Glutamatergic neuron (in vitro differentiated cells): ENCODE measurements at regions not wholly inside any gene's neighbourhood (a gene's known extent, or its start where the extent isn't known, plus 50 kb on each side); places are given as distances from the start of the nearest gene placed in this dataset.

ENCODE experiments used
- DNase-seq: peaks from one replicate; pipeline ENCODE4 v3.0.0; 2022
- H3K27ac Mint-ChIP-seq: one replicate; pipeline ENCODE4 v1.8.0; 2020; ENCODE audit warnings: mild to moderate bottlenecking, mixed read lengths, inconsistent platforms; ENCODE audit not compliant: unreplicated experiment
- H3K27me3 Mint-ChIP-seq: one replicate; pipeline ENCODE4 v1.8.0; 2020; ENCODE audit warnings: mild to moderate bottlenecking, moderate library complexity, mixed read lengths, inconsistent platforms; ENCODE audit not compliant: unreplicated experiment
- H3K36me3 Mint-ChIP-seq: one replicate; pipeline ENCODE4 v1.8.0; 2020; ENCODE audit warnings: mild to moderate bottlenecking, mixed read lengths, inconsistent platforms; ENCODE audit not compliant: unreplicated experiment
- H3K4me1 Mint-ChIP-seq: one replicate; pipeline ENCODE4 v1.8.0; 2020; ENCODE audit warnings: mild to moderate bottlenecking, low read depth, mixed read lengths, inconsistent platforms; ENCODE audit not compliant: unreplicated experiment
- H3K4me3 Mint-ChIP-seq: one replicate; pipeline ENCODE4 v1.8.0; 2020; ENCODE audit warnings: mild to moderate bottlenecking, mixed read lengths, inconsistent platforms; ENCODE audit not compliant: unreplicated experiment
- H3K9me3 Mint-ChIP-seq: one replicate; pipeline ENCODE4 v1.8.0; 2020; ENCODE audit warnings: mild to moderate bottlenecking, moderate library complexity, mixed read lengths, inconsistent platforms; ENCODE audit not compliant: unreplicated experiment
- CTCF ChIP-seq: fragments of 200-600 bp; sonication (generic); IDR thresholded peaks from one replicate; pipeline ENCODE4 v1.5.0; 2021; ENCODE audit not compliant: partially characterized antibody, unreplicated experiment

- no peak overlapping the region for H3K4me3 Mint-ChIP-seq
- no peak for DNase-seq
- no peaks in the 10 kb centered on the region for H3K36me3 Mint-ChIP-seq
- H3K9me3 Mint-ChIP-seq = no peaks in the 10 kb centered on the region
- H3K27me3 Mint-ChIP-seq = no peaks in the 10 kb centered on the region
- no peak overlapping the region for H3K27ac Mint-ChIP-seq
- no peaks in the 10 kb centered on the region for H3K4me1 Mint-ChIP-seq
- TF ChIP-seq CTCF = no peak
Observed at GRCh38 chr17:72249441-72249840, 128.6 kb downstream of the SOX9 start.

- H3K4me1 Mint-ChIP-seq = no peaks in the 10 kb centered on the region
- no peak overlapping the region for H3K27ac Mint-ChIP-seq
- TF ChIP-seq CTCF = no peak
- no peak for DNase-seq
- H3K36me3 Mint-ChIP-seq = no peaks in the 10 kb centered on the region
- no peak overlapping the region for H3K4me3 Mint-ChIP-seq
- no peaks in the 10 kb centered on the region for H3K27me3 Mint-ChIP-seq
- peaks cover 2% of the 10 kb centered on the region for H3K9me3 Mint-ChIP-seq
Observed at GRCh38 chr17:72250206-72250605, 129.4 kb downstream of the SOX9 start.

- H3K4me3 Mint-ChIP-seq = no peak overlapping the region
- no peak for DNase-seq
- peaks cover 2% of the 10 kb centered on the region for H3K9me3 Mint-ChIP-seq
- H3K4me1 Mint-ChIP-seq = no peaks in the 10 kb centered on the region
- no peaks in the 10 kb centered on the region for H3K36me3 Mint-ChIP-seq
- H3K27me3 Mint-ChIP-seq = no peaks in the 10 kb centered on the region
- H3K27ac Mint-ChIP-seq = no peak overlapping the region
- TF ChIP-seq CTCF = no peak
Observed at GRCh38 chr17:72253597-72253996, 132.8 kb downstream of the SOX9 start.

- peaks cover 2% of the 10 kb centered on the region for H3K9me3 Mint-ChIP-seq
- H3K4me3 Mint-ChIP-seq = no peak overlapping the region
- H3K27me3 Mint-ChIP-seq = no peaks in the 10 kb centered on the region
- peak; percentile 23 for DNase-seq
- no peaks in the 10 kb centered on the region for H3K36me3 Mint-ChIP-seq
- TF ChIP-seq CTCF = no peak
- H3K4me1 Mint-ChIP-seq = no peaks in the 10 kb centered on the region
- H3K27ac Mint-ChIP-seq = no peak overlapping the region
Observed at GRCh38 chr17:72254808-72255449, 134.1 kb downstream of the SOX9 start.

- no peak for TF ChIP-seq CTCF
- Mint-ChIP-seq H3K4me1 (no peaks in the 10 kb centered on the region), H3K27me3 (no peaks in the 10 kb centered on the region), H3K36me3 (no peaks in the 10 kb centered on the region), H3K4me3 (no peak overlapping the region), H3K9me3 (peaks cover 2% of the 10 kb centered on the region), H3K27ac (no peak overlapping the region)
- DNase-seq = no peak
Observed at GRCh38 chr17:72255481-72255880, 134.7 kb downstream of the SOX9 start.
